Endodermal cell (in vitro differentiated cells): ENCODE measurements at regions not wholly inside any gene's neighbourhood (a gene's known extent, or its start where the extent isn't known, plus 50 kb on each side); places are given as distances from the start of the nearest gene placed in this dataset.
A peak's percentile ranks its signal among the peaks of the same experiment; 100 is the strongest.

Source experiments
- DNase-seq: peaks from one replicate; pipeline ENCODE4 v3.0.0-alpha.2; 2017
- H3K27ac ChIP-seq: 2 replicates; pipeline ENCODE4 v1.5.1; 2013; ENCODE audit warnings: mild to moderate bottlenecking, low read depth, low read length, moderate library complexity
- H3K27me3 ChIP-seq: 2 replicates; pipeline ENCODE4 v1.6.1; 2013; ENCODE audit warnings: mild to moderate bottlenecking, low read length, moderate library complexity; ENCODE audit not compliant: insufficient read depth, control insufficient read depth, poor library complexity, severe bottlenecking
- H3K36me3 ChIP-seq: 2 replicates; pipeline ENCODE4 v1.7.0; 2013; ENCODE audit warnings: mild to moderate bottlenecking, low read length, moderate library complexity; ENCODE audit not compliant: control insufficient read depth, insufficient read depth
- H3K4me1 ChIP-seq: one replicate; pipeline ENCODE4 v1.7.0; 2013; ENCODE audit warnings: low read length; ENCODE audit not compliant: control insufficient read depth, insufficient read depth
- H3K4me3 ChIP-seq: 2 replicates; pipeline ENCODE4 v1.5.1; 2013; ENCODE audit warnings: mild to moderate bottlenecking, low read length, moderate library complexity
- H3K9ac ChIP-seq: 2 replicates; pipeline ENCODE4 v1.6.1; 2013; ENCODE audit warnings: mild to moderate bottlenecking, low read length, moderate library complexity; ENCODE audit not compliant: poor library complexity, severe bottlenecking; ENCODE audit errors: extremely low read depth
- H3K9me3 ChIP-seq: 2 replicates; pipeline ENCODE4 v1.6.1; 2013; ENCODE audit warnings: mild to moderate bottlenecking, low read length, moderate library complexity; ENCODE audit not compliant: control insufficient read depth
- H3K27ac Mint-ChIP-seq: 2 replicates; pipeline ENCODE4 v1.8.0; 2020; ENCODE audit warnings: mixed read lengths
- H3K27me3 Mint-ChIP-seq: 2 replicates; pipeline ENCODE4 v1.8.0; 2021; ENCODE audit warnings: mild to moderate bottlenecking, mixed read lengths; ENCODE audit not compliant: insufficient read depth
- H3K36me3 Mint-ChIP-seq: 2 replicates; pipeline ENCODE4 v1.8.0; 2020; ENCODE audit warnings: low read depth, mixed read lengths
- H3K4me1 Mint-ChIP-seq: 2 replicates; pipeline ENCODE4 v1.8.0; 2020; ENCODE audit warnings: mixed read lengths
- H3K4me3 Mint-ChIP-seq: 2 replicates; pipeline ENCODE4 v1.8.0; 2020; ENCODE audit warnings: mild to moderate bottlenecking, moderate library complexity, mixed read lengths
- H3K9me3 Mint-ChIP-seq: 2 replicates; pipeline ENCODE4 v1.8.0; 2020; ENCODE audit warnings: mild to moderate bottlenecking, mixed read lengths
- CTCF ChIP-seq: fragments of 200-600 bp; sonication (generic); conservative IDR thresholded peaks from 2 replicates; pipeline ENCODE4 v1.5.0; 2021; ENCODE audit warnings: antibody characterized with exemption, mild to moderate bottlenecking
- WGBS, 2 experiments: methylation state at CpG; one replicate each; pipeline versions ENCODE4 v1.1.5 to v1.1.7; 2013; ENCODE audit warnings: missing lambda C conversion rate in 2 of 2, mixed read lengths in 1 of 2; ENCODE audit not compliant: insufficient coverage in 1 of 2, insufficient read length in 1 of 2; 5-methylcytosine and 5-hydroxymethylcytosine counted together

GRCh38 chr13:30021611-30022010, 171.2 kb upstream of the UBL3 start:
- no peaks in the 10 kb centered on the region for H3K36me3 Mint-ChIP-seq
- no peak for TF ChIP-seq CTCF
- H3K27ac ChIP-seq = no peak overlapping the region
- no peak overlapping the region for H3K4me3 ChIP-seq
- no peaks in the 10 kb centered on the region for H3K27me3 Mint-ChIP-seq
- H3K9ac ChIP-seq = no peak overlapping the region
- no peak for DNase-seq
- no peaks in the 10 kb centered on the region for H3K36me3 ChIP-seq
- no peaks in the 10 kb centered on the region for H3K9me3 Mint-ChIP-seq
- 100% methylated on average over 1 of the region's 2 CpGs; no CpG with 5 or more reads in 1 of the 2 experiments for WGBS, 2 experiments
- H3K4me3 Mint-ChIP-seq = no peak overlapping the region
- H3K4me1 Mint-ChIP-seq = peaks cover 34% of the 10 kb centered on the region
- no peaks in the 10 kb centered on the region for H3K9me3 ChIP-seq
- H3K27ac Mint-ChIP-seq = no peak overlapping the region
- no peaks in the 10 kb centered on the region for H3K27me3 ChIP-seq
- H3K4me1 ChIP-seq = peaks cover 15% of the 10 kb centered on the region

GRCh38 chr13:30020726-30021312, 170.4 kb upstream of the UBL3 start:
- no peaks in the 10 kb centered on the region for H3K36me3 Mint-ChIP-seq
- no peak for TF ChIP-seq CTCF
- H3K4me3 Mint-ChIP-seq = no peak overlapping the region
- DNase-seq = no peak
- H3K27me3 ChIP-seq = no peaks in the 10 kb centered on the region
- H3K9ac ChIP-seq = no peak overlapping the region
- H3K4me3 ChIP-seq = no peak overlapping the region
- no peaks in the 10 kb centered on the region for H3K27me3 Mint-ChIP-seq
- no peak overlapping the region for H3K27ac ChIP-seq
- H3K4me1 ChIP-seq = peaks cover 15% of the 10 kb centered on the region
- no peaks in the 10 kb centered on the region for H3K9me3 ChIP-seq
- H3K4me1 Mint-ChIP-seq = peaks cover 38% of the 10 kb centered on the region
- 94 to 96% methylated on average over 4 of the region's 4 CpGs for WGBS, 2 experiments
- H3K9me3 Mint-ChIP-seq = no peaks in the 10 kb centered on the region
- H3K36me3 ChIP-seq = no peaks in the 10 kb centered on the region
- H3K27ac Mint-ChIP-seq = no peak overlapping the region

GRCh38 chr13:30019648-30020626, 169.5 kb upstream of the UBL3 start:
- H3K4me3 Mint-ChIP-seq = no peak overlapping the region
- no peaks in the 10 kb centered on the region for H3K9me3 ChIP-seq
- peaks cover 41% of the 10 kb centered on the region for H3K4me1 Mint-ChIP-seq

More at GRCh38 chr13:30019648-30020626, 169.5 kb upstream of the UBL3 start:
- Mint-ChIP-seq H3K9me3 (no peaks in the 10 kb centered on the region), H3K27me3 (no peaks in the 10 kb centered on the region), H3K36me3 (no peaks in the 10 kb centered on the region), H3K27ac (no peak overlapping the region)
- H3K27me3 ChIP-seq = no peaks in the 10 kb centered on the region
- no peaks in the 10 kb centered on the region for H3K36me3 ChIP-seq
- H3K4me3 ChIP-seq = no peak overlapping the region
- peak; percentile 67 for DNase-seq
- no peak for TF ChIP-seq CTCF
- peaks cover 15% of the 10 kb centered on the region for H3K4me1 ChIP-seq
- 47 to 51% methylated on average over 3 to 14 of the region's 15 CpGs for WGBS, 2 experiments
- H3K27ac ChIP-seq = no peak overlapping the region
- no peak overlapping the region for H3K9ac ChIP-seq
